GM23338 (cell line): ENCODE measurements at regions not wholly inside any gene's neighbourhood (a gene's known extent, or its start where the extent isn't known, plus 50 kb on each side); places are given as distances from the start of the nearest gene placed in this dataset.

Experiments
- CREB1 ChIP-seq: fragments of 250-450 bp; sonication (Bioruptor Pico); IDR thresholded peaks from 2 replicates; pipeline ENCODE4 v1.5.0; 2020; ENCODE audit warnings: low read depth, mild to moderate bottlenecking, moderate library complexity
- STAT1 ChIP-seq: IDR thresholded peaks from one replicate; pipeline ENCODE4 v1.6.1; 2016; ENCODE audit warnings: antibody characterized with exemption; ENCODE audit not compliant: unreplicated experiment
- TF ChIP-seq, protein P1 (sequence below), 2 experiments: fragments of 200-600 bp in 1 of 2; sonication (generic) in 1 of 2; conservative IDR thresholded peaks; 2 replicates each; pipeline versions ENCODE4 v1.5.1 to v1.6.1; 2016 to 2017; ENCODE audit warnings: antibody characterized with exemption in 2 of 2, low read depth in 2 of 2, mild to moderate bottlenecking in 2 of 2, moderate library complexity in 1 of 2

DNA sequence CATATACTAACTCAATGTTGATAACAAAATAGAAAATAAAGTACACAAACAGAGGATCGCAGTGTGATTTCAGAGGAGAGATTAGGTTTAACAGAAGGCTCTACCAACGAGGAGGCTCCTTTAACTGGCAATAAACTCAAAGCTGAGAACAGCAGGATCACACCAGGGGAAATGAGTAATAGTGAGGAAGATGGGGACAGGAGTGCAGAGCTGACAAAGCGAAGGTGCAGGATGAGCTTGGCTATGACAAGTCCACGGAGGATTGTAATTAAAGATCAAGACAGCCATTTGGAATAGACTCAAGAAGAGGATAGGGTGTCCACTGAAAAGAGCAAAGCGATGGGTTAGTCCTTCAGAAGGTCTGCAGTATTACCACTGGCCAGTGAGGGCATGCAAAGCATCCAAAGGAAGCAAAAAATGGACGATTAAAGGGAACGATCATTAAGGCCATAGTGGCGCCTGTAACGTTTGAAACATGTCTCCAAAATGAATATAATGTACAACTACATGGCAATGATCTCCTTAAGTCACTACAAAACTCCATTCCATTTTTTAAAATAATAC, 85.3 kb downstream of the GRIN2B start:
- no peak for TF ChIP-seq STAT1
- TF ChIP-seq, protein P1, sequence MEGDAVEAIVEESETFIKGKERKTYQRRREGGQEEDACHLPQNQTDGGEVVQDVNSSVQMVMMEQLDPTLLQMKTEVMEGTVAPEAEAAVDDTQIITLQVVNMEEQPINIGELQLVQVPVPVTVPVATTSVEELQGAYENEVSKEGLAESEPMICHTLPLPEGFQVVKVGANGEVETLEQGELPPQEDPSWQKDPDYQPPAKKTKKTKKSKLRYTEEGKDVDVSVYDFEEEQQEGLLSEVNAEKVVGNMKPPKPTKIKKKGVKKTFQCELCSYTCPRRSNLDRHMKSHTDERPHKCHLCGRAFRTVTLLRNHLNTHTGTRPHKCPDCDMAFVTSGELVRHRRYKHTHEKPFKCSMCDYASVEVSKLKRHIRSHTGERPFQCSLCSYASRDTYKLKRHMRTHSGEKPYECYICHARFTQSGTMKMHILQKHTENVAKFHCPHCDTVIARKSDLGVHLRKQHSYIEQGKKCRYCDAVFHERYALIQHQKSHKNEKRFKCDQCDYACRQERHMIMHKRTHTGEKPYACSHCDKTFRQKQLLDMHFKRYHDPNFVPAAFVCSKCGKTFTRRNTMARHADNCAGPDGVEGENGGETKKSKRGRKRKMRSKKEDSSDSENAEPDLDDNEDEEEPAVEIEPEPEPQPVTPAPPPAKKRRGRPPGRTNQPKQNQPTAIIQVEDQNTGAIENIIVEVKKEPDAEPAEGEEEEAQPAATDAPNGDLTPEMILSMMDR (conservative IDR thresholded peaks at IDR 0.05; ENCODE audit: low read depth in 2 of 2): no peak
- no peak for TF ChIP-seq CREB1
